K562 (cell line): ENCODE measurements at regions not wholly inside any gene's neighbourhood (a gene's known extent, or its start where the extent isn't known, plus 50 kb on each side); places are given as distances from the start of the nearest gene placed in this dataset.

ENCODE experiments used
- ATAC-seq: fragments of 200-7000 bp; cut with Tn5 transposase; 3 replicates; pipeline ENCODE4 v1.9.1; 2020; ENCODE audit warnings: moderate library complexity
- BruUV-seq: library from RNA; stranded (reverse); fragments of 400-500 nt; replicated peaks from 2 replicates; lab custom pipeline; 2021; lab: Mats Ljungman, UMichigan
- CTCF ChIA-PET: fragments of 300-600 bp; formaldehyde crosslinking; extraction: SDS; loops from one replicate; lab custom pipeline; 2021; ENCODE audit warnings: low intra/inter-chr PET ratio; lab: Yijun Ruan, JAX
- POLR2A ChIA-PET: fragments of 300-600, 350-650 bp; sonication (Branson Sonifier 250); formaldehyde crosslinking; extraction: SDS; loops from one replicate; lab custom pipeline; 2021; ENCODE audit warnings: antibody characterized with exemption, inconsistent platforms; lab: Yijun Ruan, JAX
- DNase-seq, 4 experiments: peaks; one replicate each; pipeline versions ENCODE4 v3.0.0 to v3.0.0-alpha.2; 2011 to 2018; ENCODE audit warnings: low spot score in 3 of 4, mixed read lengths in 3 of 4; ENCODE audit errors: extremely low read depth in 1 of 4
- FAIRE-seq: peaks from 2 replicates; lab custom pipeline; 2011; peaks lifted over from hg19 to GRCh38; lab: Jason Lieb, UNC
- H2AFZ ChIP-seq: 2 replicates; pipeline ENCODE4 v1.6.0; 2011; ENCODE audit warnings: low read depth, low read length, control low read depth, inconsistent platforms
- H3K27ac ChIP-seq: fragments of 200-600 bp; 3 replicates; pipeline ENCODE4 v1.8.0; 2011; ENCODE audit warnings: low read depth, mild to moderate bottlenecking, control low read depth, inconsistent platforms, low read length, moderate library complexity, mixed read lengths; ENCODE audit errors: extremely low read depth
- H3K27me3 ChIP-seq, 2 experiments: fragments of 300-600 bp in 1 of 2; 2 replicates in 1 of 2; 3 replicates in 1 of 2; pipeline versions ENCODE4 v1.6.0 to v1.8.0; 2011; ENCODE audit warnings: inconsistent platforms in 2 of 2, low read length in 2 of 2, mild to moderate bottlenecking in 1 of 2, mixed read lengths in 1 of 2, moderate library complexity in 1 of 2; ENCODE audit not compliant: control insufficient read depth in 2 of 2, insufficient read depth in 2 of 2
- H3K36me3 ChIP-seq: fragments of 300-600 bp; 3 replicates; pipeline ENCODE4 v1.8.0; 2011; ENCODE audit warnings: mild to moderate bottlenecking, low read length, inconsistent platforms; ENCODE audit not compliant: control insufficient read depth, insufficient read depth
- H3K4me1 ChIP-seq, 2 experiments: fragments of 200-600 bp in 1 of 2; replicated peaks in 1 of 2; 2 replicates in 1 of 2; 3 replicates in 1 of 2; pipeline versions ENCODE4 v1.5.1 to v1.8.0; 2011; ENCODE audit warnings: inconsistent platforms in 2 of 2, low read length in 2 of 2, mild to moderate bottlenecking in 1 of 2, mixed read lengths in 1 of 2, moderate library complexity in 1 of 2; ENCODE audit not compliant: control insufficient read depth in 2 of 2, insufficient read depth in 2 of 2
- H3K4me2 ChIP-seq: 2 replicates; pipeline ENCODE4 v1.6.1; 2011; ENCODE audit warnings: low read length, control low read depth, inconsistent platforms, mixed read lengths; ENCODE audit not compliant: insufficient read depth
- H3K4me3 ChIP-seq: fragments of 200-600 bp; sonication (generic), shearing (Covaris generic); 2 replicates; pipeline ENCODE4 v1.5.1; 2016; ENCODE audit warnings: control low read depth, inconsistent platforms
- H3K79me2 ChIP-seq: fragments of 200-600 bp; 3 replicates; pipeline ENCODE4 v1.8.0; 2011; ENCODE audit warnings: low read length, inconsistent platforms; ENCODE audit not compliant: control insufficient read depth, insufficient read depth
- H3K9ac ChIP-seq, 2 experiments: 2 replicates each; pipeline versions ENCODE4 v1.6.0 to v1.6.1; 2011; ENCODE audit warnings: low read depth in 2 of 2, low read length in 2 of 2, control low read depth in 1 of 2, inconsistent platforms in 1 of 2, mild to moderate bottlenecking in 1 of 2, mixed read lengths in 1 of 2; ENCODE audit not compliant: insufficient read depth in 1 of 2
- H3K9me1 ChIP-seq: one replicate; pipeline ENCODE4 v1.6.0; 2011; ENCODE audit warnings: inconsistent platforms, mild to moderate bottlenecking, low read length, moderate library complexity; ENCODE audit not compliant: control insufficient read depth, insufficient read depth
- H3K9me3 ChIP-seq: replicated peaks from 2 replicates; pipeline ENCODE4 v1.5.1; 2011; ENCODE audit warnings: low read depth, low read length, inconsistent platforms; ENCODE audit not compliant: control insufficient read depth, insufficient read depth
- H4K20me1 ChIP-seq: replicated peaks from 2 replicates; pipeline ENCODE4 v1.6.1; 2011; ENCODE audit warnings: low read length, inconsistent platforms, mixed read lengths; ENCODE audit not compliant: control insufficient read depth, insufficient read depth
- FOSL1 ChIP-seq: fragments of 200-800 bp; sonication (Bioruptor generic); conservative IDR thresholded peaks from 2 replicates; pipeline ENCODE4 v1.6.1; 2016; ENCODE audit warnings: missing genetic modification characterization, missing compliant biosample characterization
- IRF2 ChIP-seq: sonication (generic); formaldehyde crosslinking; IDR thresholded peaks from 2 replicates; pipeline ENCODE4 v1.8.1; 2022; ENCODE audit warnings: mild to moderate bottlenecking, missing genetic modification reagents
- MCM7 ChIP-seq, 2 experiments: fragments of 450-650 bp; IDR thresholded peaks; 2 replicates each; pipeline ENCODE4 v1.6.1; 2016 to 2018
- NONO ChIP-seq, 2 experiments: fragments of 200-400 bp in 1 of 2; fragments of 450-650 bp in 1 of 2; formaldehyde crosslinking in 1 of 2; IDR thresholded peaks; 2 replicates each; pipeline ENCODE4 v1.6.1; 2017; ENCODE audit warnings: low read depth in 2 of 2, mild to moderate bottlenecking in 2 of 2, moderate library complexity in 2 of 2, low read length in 1 of 2
- SMARCA5 ChIP-seq: fragments of 450-650 bp; IDR thresholded peaks from 2 replicates; pipeline ENCODE4 v1.6.1; 2016
- TARDBP ChIP-seq: fragments of 450-650 bp; IDR thresholded peaks from 2 replicates; pipeline ENCODE4 v1.6.1; 2016
- ZNF780A ChIP-seq: fragments of 250-450 bp; sonication (Bioruptor Pico); IDR thresholded peaks from 2 replicates; pipeline ENCODE4 v1.5.0; 2021; ENCODE audit warnings: mild to moderate bottlenecking
- WGBS: fragments of 100-300 bp; shearing (Covaris generic); methylation state at CpG from one replicate; pipeline ENCODE4 v1.1.6; 2016; ENCODE audit warnings: low coverage, mixed read lengths; ENCODE audit not compliant: insufficient coverage; ENCODE audit errors: missing lambda C conversion rate; 5-methylcytosine and 5-hydroxymethylcytosine counted together
- in situ Hi-C: fragments of 300-500 bp; cut with MboI; formaldehyde crosslinking; loops from 4 replicates; pipeline ENCODE4 v1.15.0; 2018; ENCODE audit warnings: inconsistent platforms, mixed read lengths
- intact Hi-C: fragments of 100-400 bp; cut with micrococcal nuclease; formaldehyde crosslinking; loops from 2 replicates; pipeline ENCODE4 v1.14.2; 2022
- TF ChIP-seq, protein P1 (sequence below): fragments of 450-650 bp; IDR thresholded peaks from 2 replicates; pipeline ENCODE4 v1.6.1; 2014; ENCODE audit warnings: low read depth, mild to moderate bottlenecking, moderate library complexity, borderline replicate concordance
- TF ChIP-seq, protein P2 (sequence below): fragments of 450-650 bp; IDR thresholded peaks from 2 replicates; pipeline ENCODE4 v1.6.1; 2016; ENCODE audit warnings: low read depth, mild to moderate bottlenecking, moderate library complexity

- H3K27me3 ChIP-seq = peaks cover 3 to 14% of the 10 kb centered on the region in 2 experiments; a peak in 2 of 5 replicates
- TF ChIP-seq IRF2 (CRISPR knock-in tag) = no peak
- no peak for TF ChIP-seq NONO (IDR thresholded peaks at IDR 0.05; ENCODE audit: low read depth in 2 of 2, low read length in 1 of 2)
- no peak for TF ChIP-seq MCM7 (IDR thresholded peaks at IDR 0.05)
- in situ Hi-C loops (no loop called here), intact Hi-C loops (no loop called here)
- H3K9me3 ChIP-seq = no peaks in the 10 kb centered on the region
- no peak for FAIRE-seq
- POLR2A ChIA-PET = no interaction called here
- no peak for DNase-seq
- ATAC-seq = no peak
- no peak overlapping the region for H3K27ac ChIP-seq
- no peak overlapping the region for H3K4me3 ChIP-seq
- CTCF ChIA-PET = no interaction called here
- H3K9ac ChIP-seq = no peak overlapping the region
- no peak overlapping the region for H2AFZ ChIP-seq
- WGBS = 1% methylated on average over 7 of the region's 7 CpGs
- H3K36me3 ChIP-seq = no peaks in the 10 kb centered on the region
- H4K20me1 ChIP-seq = no peaks in the 10 kb centered on the region
- H3K4me1 ChIP-seq = no peaks in the 10 kb centered on the region
- no TSS peak for BruUV-seq
- no peaks in the 10 kb centered on the region for H3K79me2 ChIP-seq
- no peak overlapping the region for H3K4me2 ChIP-seq
- no peaks in the 10 kb centered on the region for H3K9me1 ChIP-seq
Measured at GRCh38 chr9:110128664-110129329, 79.2 kb downstream of the C9orf152 start.

- ChIA-PET CTCF (no interaction called here), POLR2A (no interaction called here)
- intact Hi-C loops (no loop called here), in situ Hi-C loops (no loop called here)
- DNase-seq (no peak), ATAC-seq (no peak), FAIRE-seq (no peak)
- no peaks in the 10 kb centered on the region for H3K9me3 ChIP-seq
- H3K4me2 ChIP-seq = no peak overlapping the region
- H3K9me1 ChIP-seq = no peaks in the 10 kb centered on the region
- H3K79me2 ChIP-seq = no peaks in the 10 kb centered on the region
- H3K9ac ChIP-seq = no peak overlapping the region
- no peaks in the 10 kb centered on the region for H4K20me1 ChIP-seq
- H3K4me1 ChIP-seq = no peaks in the 10 kb centered on the region
- BruUV-seq = no TSS peak
- WGBS = 0% methylated on average over 1 of the region's 1 CpG
- no peaks in the 10 kb centered on the region for H3K36me3 ChIP-seq
- no peak overlapping the region for H3K4me3 ChIP-seq
- H3K27me3 ChIP-seq = peaks cover 3 to 14% of the 10 kb centered on the region in 2 experiments; a peak in 2 of 5 replicates
- no peak overlapping the region for H2AFZ ChIP-seq
- no peak overlapping the region for H3K27ac ChIP-seq
- TF ChIP-seq FOSL1 (tag) (no peak), ZNF780A (no peak), TARDBP (no peak), SMARCA5 (no peak)
- TF ChIP-seq, protein P1, sequence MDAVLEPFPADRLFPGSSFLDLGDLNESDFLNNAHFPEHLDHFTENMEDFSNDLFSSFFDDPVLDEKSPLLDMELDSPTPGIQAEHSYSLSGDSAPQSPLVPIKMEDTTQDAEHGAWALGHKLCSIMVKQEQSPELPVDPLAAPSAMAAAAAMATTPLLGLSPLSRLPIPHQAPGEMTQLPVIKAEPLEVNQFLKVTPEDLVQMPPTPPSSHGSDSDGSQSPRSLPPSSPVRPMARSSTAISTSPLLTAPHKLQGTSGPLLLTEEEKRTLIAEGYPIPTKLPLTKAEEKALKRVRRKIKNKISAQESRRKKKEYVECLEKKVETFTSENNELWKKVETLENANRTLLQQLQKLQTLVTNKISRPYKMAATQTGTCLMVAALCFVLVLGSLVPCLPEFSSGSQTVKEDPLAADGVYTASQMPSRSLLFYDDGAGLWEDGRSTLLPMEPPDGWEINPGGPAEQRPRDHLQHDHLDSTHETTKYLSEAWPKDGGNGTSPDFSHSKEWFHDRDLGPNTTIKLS = no peak
- TF ChIP-seq, protein P2, sequence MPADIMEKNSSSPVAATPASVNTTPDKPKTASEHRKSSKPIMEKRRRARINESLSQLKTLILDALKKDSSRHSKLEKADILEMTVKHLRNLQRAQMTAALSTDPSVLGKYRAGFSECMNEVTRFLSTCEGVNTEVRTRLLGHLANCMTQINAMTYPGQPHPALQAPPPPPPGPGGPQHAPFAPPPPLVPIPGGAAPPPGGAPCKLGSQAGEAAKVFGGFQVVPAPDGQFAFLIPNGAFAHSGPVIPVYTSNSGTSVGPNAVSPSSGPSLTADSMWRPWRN = no peak
Measured at GRCh38 chr9:110129425-110129824, 78.5 kb downstream of the C9orf152 start.
